ENCODE measurements at regions not wholly inside any gene's neighbourhood (a gene's known extent, or its start where the extent isn't known, plus 50 kb on each side); places are given as distances from the start of the nearest gene placed in this dataset.

DNA sequence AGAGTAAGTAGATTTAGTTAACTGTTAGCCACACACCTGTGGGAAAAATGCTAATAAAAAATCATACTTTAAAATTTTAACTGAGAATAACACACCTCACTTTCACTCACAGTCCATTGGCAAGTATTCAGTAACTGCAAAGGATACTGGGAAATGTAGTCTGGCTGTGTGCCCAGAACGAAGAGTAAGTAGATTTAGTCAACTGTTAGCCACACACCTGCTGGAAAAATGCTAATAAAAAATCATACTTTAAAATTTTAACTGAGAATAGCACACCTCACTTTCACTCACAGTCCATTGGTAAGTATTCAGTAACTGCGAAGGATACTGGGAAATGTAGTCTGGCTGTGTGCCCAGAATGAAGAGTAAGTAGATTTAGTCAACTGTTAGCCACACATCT, 178.4 kb upstream of the NWD2 start:
- ATAC-seq (peak in 3 of 4 donors; percentile 35 to 60 (median 48)), FAIRE-seq (peak; percentile 29), DNase-seq (peak in 3 of 6 donors; percentile 13 to 36 (median 18))
- WGBS, 2 donors, result 43 to 44% methylated on average over 2 of the region's 2 CpGs
- no peaks in the 10 kb centered on the region for H3K4me1 ChIP-seq
- H3K4me3 ChIP-seq, result no peak overlapping the region
- intact Hi-C loops (cut with DNase I), result no loop called here
- no peaks in the 10 kb centered on the region for H3K9me3 ChIP-seq
- H3K36me3 ChIP-seq, result no peaks in the 10 kb centered on the region
- no peaks in the 10 kb centered on the region for H3K27me3 ChIP-seq
- TF ChIP-seq, protein P1, sequence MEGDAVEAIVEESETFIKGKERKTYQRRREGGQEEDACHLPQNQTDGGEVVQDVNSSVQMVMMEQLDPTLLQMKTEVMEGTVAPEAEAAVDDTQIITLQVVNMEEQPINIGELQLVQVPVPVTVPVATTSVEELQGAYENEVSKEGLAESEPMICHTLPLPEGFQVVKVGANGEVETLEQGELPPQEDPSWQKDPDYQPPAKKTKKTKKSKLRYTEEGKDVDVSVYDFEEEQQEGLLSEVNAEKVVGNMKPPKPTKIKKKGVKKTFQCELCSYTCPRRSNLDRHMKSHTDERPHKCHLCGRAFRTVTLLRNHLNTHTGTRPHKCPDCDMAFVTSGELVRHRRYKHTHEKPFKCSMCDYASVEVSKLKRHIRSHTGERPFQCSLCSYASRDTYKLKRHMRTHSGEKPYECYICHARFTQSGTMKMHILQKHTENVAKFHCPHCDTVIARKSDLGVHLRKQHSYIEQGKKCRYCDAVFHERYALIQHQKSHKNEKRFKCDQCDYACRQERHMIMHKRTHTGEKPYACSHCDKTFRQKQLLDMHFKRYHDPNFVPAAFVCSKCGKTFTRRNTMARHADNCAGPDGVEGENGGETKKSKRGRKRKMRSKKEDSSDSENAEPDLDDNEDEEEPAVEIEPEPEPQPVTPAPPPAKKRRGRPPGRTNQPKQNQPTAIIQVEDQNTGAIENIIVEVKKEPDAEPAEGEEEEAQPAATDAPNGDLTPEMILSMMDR (IDR thresholded peaks at IDR 0.05), result no peak
- H3K27ac ChIP-seq, result no peak overlapping the region

DNA sequence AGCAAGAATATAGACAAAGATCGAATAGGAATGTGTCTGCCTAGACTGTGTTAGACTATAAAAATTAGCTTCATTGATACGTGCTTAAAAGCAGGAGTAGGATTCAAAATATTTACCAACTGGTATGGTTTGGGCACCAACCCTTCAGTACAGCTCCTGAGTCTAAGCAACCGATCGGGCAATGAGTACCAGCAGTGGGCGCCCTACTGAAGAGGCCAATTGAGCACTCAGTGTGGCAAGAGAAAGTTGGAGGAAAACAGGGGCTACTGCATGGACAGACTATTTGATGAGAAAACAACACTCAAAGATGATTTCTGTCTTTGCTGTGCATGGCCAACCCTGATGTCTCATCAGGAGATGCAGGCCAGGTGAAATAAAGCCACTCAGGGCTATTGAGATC, 176.0 kb upstream of the NWD2 start:
- TF ChIP-seq, protein P1 (IDR thresholded peaks at IDR 0.05), result no peak
- H3K4me3 ChIP-seq, result no peak overlapping the region
- no peaks in the 10 kb centered on the region for H3K27me3 ChIP-seq
- no peaks in the 10 kb centered on the region for H3K4me1 ChIP-seq
- FAIRE-seq (no peak), DNase-seq (no peak), ATAC-seq (no peak)
- H3K9me3 ChIP-seq, result no peaks in the 10 kb centered on the region
- 54 to 58% methylated on average over 5 of the region's 5 CpGs for WGBS, 2 donors
- no peak overlapping the region for H3K27ac ChIP-seq
- H3K36me3 ChIP-seq, result no peaks in the 10 kb centered on the region
- intact Hi-C loops (cut with DNase I), result no loop called here

GRCh38 chr4:37070041-37070440, 174.5 kb upstream of the NWD2 start:
- ATAC-seq (no peak), FAIRE-seq (no peak), DNase-seq (no peak)
- Histone ChIP-seq H3K27me3 (no peaks in the 10 kb centered on the region), H3K27ac (no peak overlapping the region), H3K4me1 (no peaks in the 10 kb centered on the region), H3K4me3 (no peak overlapping the region), H3K36me3 (no peaks in the 10 kb centered on the region), H3K9me3 (no peaks in the 10 kb centered on the region)
- intact Hi-C loops (cut with DNase I), result no loop called here
- TF ChIP-seq, protein P1 (IDR thresholded peaks at IDR 0.05), result no peak
- WGBS, 2 donors, result 46 to 52% methylated on average over 5 of the region's 5 CpGs

DNA sequence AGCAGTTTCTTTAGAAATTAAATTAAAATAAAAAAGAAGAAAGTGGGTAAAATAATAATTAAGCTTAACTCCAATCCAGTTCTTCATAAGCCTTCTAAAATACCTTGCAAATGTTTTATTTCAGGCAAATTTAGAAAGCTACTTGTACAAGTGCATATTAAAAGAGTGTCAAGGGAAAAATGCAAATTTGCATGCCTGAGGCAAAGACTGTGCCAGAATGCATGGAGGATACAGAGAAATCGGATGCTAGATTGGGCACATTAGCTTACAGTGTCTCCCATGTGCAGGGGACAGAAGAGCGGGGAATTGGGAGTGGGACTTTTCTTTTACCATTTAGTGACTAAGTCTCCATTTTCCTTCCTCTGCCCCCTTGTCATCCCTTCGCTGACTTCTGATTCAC, 173.0 kb upstream of the NWD2 start:
- no peak overlapping the region for H3K4me3 ChIP-seq
- FAIRE-seq (no peak), ATAC-seq (no peak), DNase-seq (no peak)
- no peaks in the 10 kb centered on the region for H3K36me3 ChIP-seq
- no peaks in the 10 kb centered on the region for H3K4me1 ChIP-seq
- TF ChIP-seq, protein P1 (IDR thresholded peaks at IDR 0.05), result no peak
- intact Hi-C loops (cut with DNase I), result no loop called here
- 82 to 94% methylated on average over 3 of the region's 3 CpGs for WGBS, 2 donors
- no peaks in the 10 kb centered on the region for H3K27me3 ChIP-seq
- H3K27ac ChIP-seq, result no peak overlapping the region
- H3K9me3 ChIP-seq, result no peaks in the 10 kb centered on the region

DNA sequence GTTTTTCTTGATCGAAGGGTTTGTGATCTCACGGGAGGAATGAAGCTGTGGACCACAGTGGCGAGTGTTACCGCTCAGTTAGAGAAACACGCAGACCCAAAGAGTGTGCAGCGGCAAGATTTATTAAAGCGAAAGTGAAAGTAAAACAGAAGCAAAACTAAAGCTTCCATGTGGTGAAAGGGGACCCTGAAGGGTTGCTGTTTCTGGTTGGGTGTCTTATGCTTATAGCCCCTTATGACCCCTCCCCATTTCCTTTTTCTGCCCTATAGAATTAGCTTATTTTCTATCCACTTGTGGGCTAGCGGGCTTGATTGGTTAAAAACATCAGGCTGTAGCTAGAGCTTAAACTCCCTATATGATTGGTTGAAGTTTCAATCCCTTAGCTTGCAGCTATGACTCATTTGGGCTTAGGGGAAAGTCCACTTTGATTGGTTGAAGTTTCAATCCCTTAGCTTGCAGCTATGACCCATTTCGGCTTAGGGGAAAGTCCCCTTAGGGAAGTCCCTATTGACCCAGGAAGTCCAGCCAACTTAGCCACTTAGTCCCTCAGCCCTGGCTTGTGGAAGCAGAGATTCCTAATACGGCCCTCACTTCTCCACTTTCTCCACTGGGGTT, 171.2 kb upstream of the NWD2 start:
- Histone ChIP-seq H3K27ac (no peak overlapping the region), H3K4me3 (no peak overlapping the region), H3K36me3 (no peaks in the 10 kb centered on the region), H3K4me1 (no peaks in the 10 kb centered on the region), H3K9me3 (no peaks in the 10 kb centered on the region), H3K27me3 (no peaks in the 10 kb centered on the region)
- intact Hi-C loops (cut with DNase I), result no loop called here
- DNase-seq (no peak), FAIRE-seq (no peak), ATAC-seq (no peak)
- WGBS, 2 donors, result 87% methylated on average over 10 of the region's 10 CpGs
- TF ChIP-seq, protein P1 (IDR thresholded peaks at IDR 0.05), result no peak
